GM19452 (cell line): ENCODE measurements at regions not wholly inside any gene's neighbourhood (a gene's known extent, or its start where the extent isn't known, plus 50 kb on each side); places are given as distances from the start of the nearest gene placed in this dataset.
"Not testable (repeated sequence)": the region's sequence is repeated elsewhere in the genome, so short reads cannot be mapped to it uniquely, and the experiment has no call there.

ENCODE experiments used
- ATAC-seq: cut with Tn5 transposase; IDR thresholded peaks from one replicate; pipeline ENCODE4 v1.9.1; 2021; ENCODE audit not compliant: unreplicated experiment

- ATAC-seq = no peak
Measured at GRCh38 chr2:194491409-194492115, 1165.5 kb upstream of the SLC39A10 start.

GRCh38 chr2:194486326-194486725 is 1170.7 kb upstream of the SLC39A10 start:
- ATAC-seq = no peak

- ATAC-seq = no peak
Measured at GRCh38 chr2:194483041-194483440, 1174.0 kb upstream of the SLC39A10 start.

GRCh38 chr2:194465641-194466040 is 1191.4 kb upstream of the SLC39A10 start:
- ATAC-seq = no peak

GRCh38 chr2:194464964-194465638 is 1191.9 kb upstream of the SLC39A10 start:
- no peak for ATAC-seq

- not testable (repeated sequence) for ATAC-seq
Measured at GRCh38 chr2:194462883-194463282, 1194.1 kb upstream of the SLC39A10 start.

- no peak for ATAC-seq
Measured at GRCh38 chr2:194455358-194455757, 1201.7 kb upstream of the SLC39A10 start.

GRCh38 chr2:194452504-194452903 is 1204.5 kb upstream of the SLC39A10 start:
- no peak for ATAC-seq

GRCh38 chr2:194445226-194445625 is 1211.8 kb upstream of the SLC39A10 start:
- ATAC-seq = no peak

GRCh38 chr2:194443926-194444325 is 1213.1 kb upstream of the SLC39A10 start:
- no peak for ATAC-seq

- ATAC-seq = no peak
Measured at GRCh38 chr2:194424683-194425209, 1232.3 kb upstream of the SLC39A10 start.

- ATAC-seq = no peak
Measured at GRCh38 chr2:194411221-194411620, 1245.8 kb upstream of the SLC39A10 start.

- no peak for ATAC-seq
Measured at GRCh38 chr2:194395818-194396217, 1261.2 kb upstream of the SLC39A10 start.

GRCh38 chr2:194385376-194385775 is 1271.7 kb upstream of the SLC39A10 start:
- no peak for ATAC-seq

- ATAC-seq = no peak
Measured at GRCh38 chr2:194383401-194383800, 1273.6 kb upstream of the SLC39A10 start.

- no peak for ATAC-seq
Measured at GRCh38 chr2:194382221-194382620, 1274.8 kb upstream of the SLC39A10 start.

- peak; percentile 48 for ATAC-seq
Measured at GRCh38 chr2:194380011-194380410, 1277.0 kb upstream of the SLC39A10 start.

- ATAC-seq = not testable (repeated sequence)
Measured at GRCh38 chr2:194367390-194367789, 1289.6 kb upstream of the SLC39A10 start.

GRCh38 chr2:194363878-194364277 is 1293.1 kb upstream of the SLC39A10 start:
- ATAC-seq = no peak

GRCh38 chr2:194363295-194363694 is 1293.7 kb upstream of the SLC39A10 start:
- ATAC-seq = no peak

GRCh38 chr2:194352505-194352904 is 1304.5 kb upstream of the SLC39A10 start:
- ATAC-seq = no peak

- ATAC-seq = no peak
Measured at GRCh38 chr2:194346193-194346592, 1310.8 kb upstream of the SLC39A10 start.
